ENCODE measurements at regions not wholly inside any gene's neighbourhood (a gene's known extent, or its start where the extent isn't known, plus 50 kb on each side); places are given as distances from the start of the nearest gene placed in this dataset.
"Not testable (repeated sequence)": the region's sequence is repeated elsewhere in the genome, so short reads cannot be mapped to it uniquely, and the experiment has no call there.

DNA sequence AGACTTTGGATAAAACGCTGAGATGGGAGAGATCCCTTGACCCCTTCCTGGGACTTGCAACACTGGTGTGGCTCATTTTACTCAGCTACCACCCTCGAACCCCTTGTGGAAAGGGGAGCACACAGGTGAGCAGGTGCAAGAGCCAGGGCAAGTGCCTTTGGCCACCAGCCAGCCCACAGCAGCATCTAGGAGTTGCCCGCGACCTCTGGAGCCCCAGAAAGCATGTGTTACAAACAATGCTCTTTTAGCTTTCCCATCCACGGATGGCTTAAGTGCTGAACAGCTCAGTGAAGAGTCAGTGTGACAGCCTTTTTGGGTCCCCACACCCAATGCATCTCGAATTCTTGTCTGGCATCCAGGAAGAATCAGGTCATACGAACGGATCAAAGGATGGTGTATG is 197.8 kb downstream of the MEMO1 start:
- DNase-seq (ENCODE audit: low spot score), result no peak

DNA sequence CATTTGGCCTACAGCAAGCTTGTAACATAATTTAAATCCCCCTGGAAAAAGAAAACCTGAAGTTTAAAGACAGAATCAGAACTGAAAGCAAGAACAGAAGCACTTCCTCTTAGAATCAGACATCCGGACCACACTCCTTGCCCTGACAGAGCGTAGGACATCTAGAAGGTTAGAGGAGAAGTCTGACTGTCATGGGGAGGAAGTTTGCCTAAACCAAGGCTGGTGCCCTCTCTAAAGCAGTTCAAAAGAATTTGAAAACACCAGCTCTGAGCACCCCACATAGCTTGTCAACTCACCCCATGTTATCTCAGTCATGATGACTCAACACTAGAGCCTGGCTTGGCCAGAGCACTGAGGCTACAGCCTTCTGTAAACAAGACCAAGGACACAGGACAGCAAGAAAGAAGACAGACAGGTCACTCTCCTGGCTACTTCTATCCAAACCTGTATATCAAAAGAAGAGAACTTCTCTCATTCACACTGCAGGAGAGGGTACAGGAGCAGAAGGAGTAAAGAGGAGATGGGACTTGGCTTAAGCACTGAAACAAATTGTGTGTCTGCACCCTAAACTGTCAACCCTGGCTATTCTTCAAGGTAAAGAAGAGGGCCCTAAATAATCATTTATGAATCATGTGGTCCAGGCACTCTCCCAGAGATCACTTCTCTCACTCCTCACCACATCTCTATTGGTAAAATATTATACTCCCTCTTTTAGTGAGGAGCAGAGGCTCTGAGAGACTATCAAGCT is 198.6 kb downstream of the MEMO1 start:
- DNase-seq (ENCODE audit: low spot score), result no peak

DNA sequence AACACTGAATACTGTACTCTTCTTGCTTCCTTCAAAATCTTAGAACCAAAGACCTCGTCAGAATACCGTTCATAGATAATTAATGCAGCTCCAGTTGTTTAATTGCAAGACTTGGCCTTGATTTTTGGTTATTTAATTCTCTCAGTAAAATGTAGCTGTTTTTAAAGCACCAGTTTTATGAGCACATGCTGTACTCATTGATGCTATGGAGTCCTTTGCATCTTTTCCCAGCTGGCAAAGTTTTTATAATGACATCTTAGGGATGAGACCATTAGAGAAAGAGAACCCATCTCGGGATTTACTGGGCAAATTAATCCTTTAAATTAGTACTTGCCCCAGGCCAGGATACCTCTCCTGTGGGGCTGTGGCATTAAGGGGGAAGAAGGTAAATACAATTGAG is 199.3 kb downstream of the MEMO1 start:
- no peak for DNase-seq (ENCODE audit: low spot score)

DNA sequence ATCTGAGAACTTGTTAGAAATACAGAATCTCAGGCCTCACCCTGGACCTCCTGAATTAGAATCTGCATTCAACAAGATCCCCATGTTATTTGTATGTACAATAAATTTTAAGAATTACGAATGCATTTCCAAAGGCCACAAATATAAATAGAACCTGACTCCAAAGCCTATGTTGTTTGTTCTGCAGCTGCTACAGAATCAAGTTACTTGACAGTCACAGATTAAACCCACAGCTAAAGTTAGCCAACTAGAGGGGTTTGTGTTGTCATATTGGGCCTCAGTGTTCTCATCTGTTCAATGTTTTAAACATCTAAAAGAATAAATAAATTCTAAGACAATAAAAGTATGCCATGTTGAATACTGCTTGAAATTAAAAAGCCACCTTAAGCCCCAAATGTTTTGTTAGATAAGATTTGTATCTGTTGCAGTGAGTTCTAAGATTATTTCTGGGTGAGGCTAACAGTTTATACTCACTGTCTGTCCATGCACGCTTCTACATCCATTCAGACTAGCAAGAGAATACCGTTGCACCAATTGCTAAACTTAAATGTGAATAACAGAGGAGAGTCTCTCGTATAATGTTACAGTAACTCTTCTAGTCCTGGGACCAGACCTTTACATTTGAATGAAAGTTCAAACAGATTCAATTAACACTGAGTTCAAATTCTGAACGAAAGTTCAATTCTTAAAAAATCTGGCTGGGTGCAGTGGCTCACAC is 200.4 kb downstream of the MEMO1 start:
- DNase-seq (ENCODE audit: low spot score), result no peak

DNA sequence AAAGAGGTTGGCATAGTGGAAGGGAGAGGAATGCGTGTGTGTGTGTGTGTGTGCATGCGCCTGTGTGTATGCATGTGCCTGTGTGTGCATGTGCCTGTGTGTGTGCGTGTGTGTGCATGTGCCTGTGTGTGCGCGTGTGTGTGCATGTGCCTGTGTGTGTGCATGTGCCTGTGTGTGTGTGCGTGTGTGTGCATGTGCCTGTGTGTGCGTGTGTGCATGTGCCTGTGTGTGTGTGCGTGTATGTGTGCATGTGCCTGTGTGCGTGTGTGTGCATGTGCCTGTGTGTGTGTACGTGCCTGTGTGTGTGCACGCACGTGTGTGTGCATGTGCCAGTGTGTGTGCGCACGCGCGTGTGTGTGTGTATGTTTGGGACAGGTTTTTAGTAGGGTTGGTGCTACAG is 205.1 kb downstream of the MEMO1 start:
- DNase-seq (ENCODE audit: low spot score), result no peak

DNA sequence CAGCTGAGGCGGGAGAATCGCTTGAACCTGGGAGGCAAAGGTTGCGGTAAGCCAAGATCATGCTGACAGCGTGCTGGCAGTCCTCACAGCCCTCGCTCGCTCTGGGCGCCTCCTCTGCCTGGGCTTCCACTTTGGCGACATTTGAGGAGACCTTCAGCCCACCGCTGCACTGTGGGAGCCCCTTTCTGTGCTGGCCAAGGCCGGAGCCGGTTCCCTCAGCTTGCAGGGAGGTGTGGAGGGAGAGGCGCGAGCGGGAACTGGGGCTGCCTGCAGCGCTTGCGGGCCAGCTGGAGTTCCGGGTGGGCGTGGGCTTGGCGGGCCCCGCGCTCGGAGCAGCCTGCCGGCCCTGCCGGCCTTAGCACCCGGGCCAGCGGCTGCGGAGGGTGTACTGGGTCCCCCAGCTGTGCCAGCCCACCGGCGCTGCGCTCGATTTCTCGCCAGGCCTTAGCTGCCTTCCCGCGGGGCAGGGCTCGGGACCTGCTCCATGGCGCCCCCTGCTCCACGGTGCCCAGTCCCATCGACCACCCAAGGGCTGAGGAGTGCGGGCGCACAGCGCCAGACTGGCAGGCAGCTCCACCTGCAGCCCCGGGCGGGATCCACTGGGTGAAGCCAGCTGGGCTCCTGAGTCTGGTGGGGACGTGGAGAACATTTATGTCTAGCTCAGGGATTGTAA is 207.2 kb downstream of the MEMO1 start:
- not testable (repeated sequence) for DNase-seq (ENCODE audit: low spot score)

DNA sequence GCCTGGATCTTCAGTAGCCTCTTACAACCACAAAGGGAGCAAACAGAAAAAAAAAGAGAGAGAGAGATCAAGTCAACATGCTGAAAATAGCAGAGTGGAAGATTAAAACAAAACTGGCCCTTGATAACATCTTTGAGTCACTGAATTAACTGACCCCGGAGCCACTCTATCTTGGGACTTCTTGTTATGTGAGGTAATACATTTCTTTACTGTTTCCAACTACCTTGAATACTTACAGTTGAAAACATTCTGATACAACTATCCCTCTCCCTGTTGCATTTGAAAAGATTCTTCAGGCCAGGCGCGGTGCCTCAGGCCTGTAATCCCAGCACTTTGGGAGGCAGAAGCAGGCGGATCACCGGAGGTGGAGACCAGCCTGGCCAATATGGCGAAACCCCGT is 208.1 kb downstream of the MEMO1 start:
- DNase-seq (ENCODE audit: low spot score), result no peak

DNA sequence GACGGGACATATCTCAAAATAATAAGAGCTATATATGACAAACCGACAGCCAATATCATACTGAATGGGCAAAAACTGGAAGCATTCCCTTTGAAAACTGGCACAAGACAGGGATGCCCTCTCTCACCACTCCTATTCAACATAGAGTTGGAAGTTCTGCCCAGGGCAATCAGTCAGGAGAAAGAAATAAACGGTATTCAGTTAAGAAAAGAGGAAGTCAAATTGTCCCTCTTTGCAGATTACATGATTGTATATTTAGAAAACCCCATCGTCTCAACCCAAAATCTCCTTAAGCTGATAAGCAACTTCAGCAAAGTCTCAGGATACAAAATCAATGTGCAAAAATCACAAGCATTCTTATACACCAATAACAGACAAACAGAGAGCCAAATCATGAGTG is 211.5 kb downstream of the MEMO1 start:
- not testable (repeated sequence) for DNase-seq (ENCODE audit: low spot score)

DNA sequence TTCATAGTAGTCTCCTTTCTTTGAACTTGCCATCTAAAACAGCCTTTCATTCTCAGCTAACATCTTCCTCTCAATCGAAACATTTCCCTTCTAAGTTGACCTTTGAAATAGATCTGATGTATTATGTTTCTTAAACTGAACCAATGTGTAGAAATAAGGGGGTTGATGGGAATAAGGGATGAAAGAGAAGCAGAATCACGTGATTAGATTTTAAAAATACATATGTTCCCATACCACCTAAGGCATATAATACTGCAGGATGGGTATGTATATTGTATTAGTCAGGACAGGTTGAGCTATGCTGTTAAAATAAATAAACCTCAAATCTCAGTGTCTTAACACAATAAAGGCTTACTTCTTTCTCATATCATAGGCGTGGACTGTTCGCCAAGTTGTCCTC is 207.5 kb upstream of the SRD5A2 start:
- no peak for DNase-seq (ENCODE audit: low spot score)

DNA sequence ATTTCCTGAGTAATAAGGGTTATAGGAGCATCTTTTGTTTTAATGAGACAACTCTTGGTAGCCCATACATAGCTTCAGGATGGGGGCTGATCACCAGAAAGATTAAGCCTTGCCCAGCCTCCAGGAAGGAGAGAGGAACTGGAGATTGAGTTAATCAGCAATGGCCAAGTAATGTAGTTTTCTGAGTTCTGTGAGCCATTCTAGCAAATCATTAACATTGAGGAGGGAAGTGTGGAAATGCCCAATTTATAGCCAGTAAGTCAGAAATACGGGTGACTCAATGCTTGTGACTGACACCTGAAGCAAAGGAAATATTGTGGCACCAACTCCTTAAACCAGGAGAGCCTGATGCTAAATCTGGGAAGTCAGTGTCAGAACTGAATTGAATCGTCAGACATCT is 205.1 kb upstream of the SRD5A2 start:
- no peak for DNase-seq (ENCODE audit: low spot score)

DNA sequence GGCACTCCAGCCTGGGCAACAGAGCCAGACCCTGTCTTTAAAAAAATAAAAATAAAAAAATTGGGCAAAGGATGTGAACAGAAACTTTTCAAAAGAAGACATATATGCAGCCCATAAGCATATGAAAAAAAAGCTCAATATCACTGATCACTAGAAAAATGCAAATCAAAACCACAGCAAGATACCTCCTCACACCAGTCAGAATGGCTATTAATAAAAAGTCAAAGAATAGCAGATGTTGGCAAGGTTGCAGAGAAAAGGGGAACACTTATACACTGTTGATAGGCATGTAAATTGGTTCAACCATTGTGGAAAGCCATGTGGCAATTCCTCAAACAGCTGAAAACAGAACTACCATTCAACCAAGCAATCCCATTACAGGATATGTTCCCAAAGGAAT is 204.1 kb upstream of the SRD5A2 start:
- DNase-seq (ENCODE audit: low spot score), result no peak

DNA sequence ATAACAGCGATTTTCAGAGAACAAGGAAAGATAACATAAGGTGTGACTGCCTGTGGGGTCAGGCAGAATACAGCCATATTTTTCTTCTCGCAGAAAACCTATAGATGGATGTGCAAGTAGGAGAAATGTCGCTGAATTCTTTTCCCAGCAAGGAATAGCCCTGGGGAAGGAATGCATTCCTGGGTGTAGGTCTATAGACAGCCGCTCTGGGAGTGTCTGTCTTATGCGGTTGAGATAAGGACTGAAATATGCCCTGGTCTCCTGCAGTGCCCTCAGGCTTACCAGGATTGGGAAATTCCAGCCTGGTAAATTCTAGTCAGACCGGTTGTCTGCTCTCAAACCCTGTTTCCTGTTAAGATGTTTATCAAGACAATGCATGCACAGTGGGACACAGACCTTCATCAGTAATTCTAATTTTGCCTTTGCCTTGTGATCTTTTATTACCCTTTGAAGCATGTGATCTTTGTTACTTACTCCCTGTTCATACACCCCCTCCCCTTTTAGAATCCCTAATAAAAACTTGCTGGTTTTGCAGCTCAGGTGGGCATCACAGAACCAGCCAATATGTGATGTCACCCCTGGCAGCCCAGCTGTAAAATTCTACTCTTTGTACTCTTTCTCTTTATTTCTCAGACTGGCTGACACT is 202.8 kb upstream of the SRD5A2 start:
- DNase-seq (ENCODE audit: low spot score), result not testable (repeated sequence)

DNA sequence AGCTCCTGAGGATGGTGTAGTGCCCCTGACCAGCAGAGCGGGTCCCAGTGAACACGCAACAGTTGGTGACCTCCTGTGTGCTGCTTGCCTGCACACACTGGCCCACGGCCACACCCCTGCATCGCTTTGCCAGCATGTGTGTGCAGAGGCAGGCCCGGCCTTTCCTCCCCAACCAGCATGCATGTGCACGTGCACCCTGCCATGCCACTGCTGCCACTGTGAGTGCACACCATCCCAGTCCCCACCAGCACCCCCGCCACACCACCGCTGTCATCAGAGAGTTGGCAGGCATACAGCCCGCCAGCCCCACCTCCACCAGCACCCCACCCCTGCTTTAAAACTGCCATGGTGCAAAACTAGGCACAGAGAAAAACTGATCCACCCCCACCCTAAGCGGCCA is 197.4 kb upstream of the SRD5A2 start:
- DNase-seq (ENCODE audit: low spot score), result no peak

DNA sequence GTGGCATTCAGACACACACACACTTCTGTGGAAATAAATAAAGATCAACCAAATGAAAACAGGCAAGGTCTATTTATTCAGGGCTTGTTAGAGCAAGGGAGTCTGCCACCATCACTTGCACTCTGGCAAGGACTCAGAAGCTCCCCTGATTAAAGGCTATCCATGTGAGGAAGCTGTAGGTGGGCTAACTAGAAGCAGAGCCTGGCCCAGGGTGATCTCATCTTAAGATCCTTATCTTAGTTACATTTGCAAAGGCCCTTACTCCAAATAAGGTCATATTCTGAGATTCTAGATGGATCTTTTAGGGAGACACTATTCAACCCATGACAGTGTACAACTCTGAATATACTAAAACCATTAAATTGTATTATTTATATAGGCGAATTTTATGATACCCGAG is 190.0 kb upstream of the SRD5A2 start:
- no peak for DNase-seq (ENCODE audit: low spot score)

DNA sequence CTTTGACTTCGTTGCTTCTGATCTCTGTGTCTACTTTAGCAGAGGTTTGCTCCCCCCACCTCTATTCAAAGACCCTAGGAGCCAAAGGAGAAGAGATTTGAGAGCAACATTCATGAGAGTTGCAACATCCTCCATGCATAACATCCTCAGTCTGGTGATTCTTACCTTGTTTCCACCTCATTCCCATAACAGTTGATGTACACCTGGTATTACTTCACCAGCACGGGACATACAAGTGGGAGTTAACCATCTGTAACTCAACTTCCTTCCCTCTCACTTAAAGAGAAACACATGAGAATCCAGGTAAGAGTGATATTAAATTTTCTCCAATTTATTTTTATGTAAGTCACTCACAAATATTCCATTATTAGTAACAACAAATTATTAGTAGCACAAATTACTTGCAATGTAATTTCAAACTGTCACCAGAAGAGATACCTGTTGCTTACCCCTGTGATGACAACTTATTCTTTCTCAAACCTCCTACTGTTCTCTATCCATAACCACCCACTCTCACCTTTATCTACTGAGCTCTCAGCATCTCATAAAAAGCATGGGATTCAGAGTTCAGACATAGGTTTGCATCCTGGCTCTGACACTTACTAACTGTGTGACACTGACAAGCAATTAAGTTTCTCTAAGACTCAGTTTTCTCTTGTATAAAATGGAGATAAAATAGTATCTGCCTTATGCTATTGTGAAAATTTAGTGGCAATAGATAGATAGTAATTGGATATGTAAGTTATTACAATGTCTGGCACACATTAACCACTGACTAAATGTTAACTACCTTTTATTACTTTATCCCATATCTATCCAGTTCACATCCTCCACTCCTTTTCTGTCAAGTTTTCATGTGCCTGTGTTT is 184.6 kb upstream of the SRD5A2 start:
- DNase-seq (ENCODE audit: low spot score), result no peak

DNA sequence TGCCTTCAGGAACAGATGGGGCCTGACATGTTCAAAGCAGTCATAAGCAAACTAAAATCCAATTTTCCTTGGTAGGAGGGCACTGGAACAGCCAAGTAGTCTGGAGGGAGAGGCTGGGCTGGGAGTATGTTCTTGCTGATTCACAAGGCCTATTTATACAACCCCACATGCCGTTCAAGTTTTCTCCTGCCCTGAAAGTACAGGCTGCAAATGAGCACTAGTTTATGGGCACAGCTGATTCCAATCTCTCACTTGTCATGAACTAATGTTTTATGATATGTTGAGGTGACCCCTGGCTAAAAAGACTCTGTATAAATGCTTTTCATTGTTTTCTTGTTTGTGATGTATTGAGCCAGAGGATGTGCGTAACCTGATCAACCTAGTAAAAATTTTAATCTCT is 183.4 kb upstream of the SRD5A2 start:
- no peak for DNase-seq (ENCODE audit: low spot score)

DNA sequence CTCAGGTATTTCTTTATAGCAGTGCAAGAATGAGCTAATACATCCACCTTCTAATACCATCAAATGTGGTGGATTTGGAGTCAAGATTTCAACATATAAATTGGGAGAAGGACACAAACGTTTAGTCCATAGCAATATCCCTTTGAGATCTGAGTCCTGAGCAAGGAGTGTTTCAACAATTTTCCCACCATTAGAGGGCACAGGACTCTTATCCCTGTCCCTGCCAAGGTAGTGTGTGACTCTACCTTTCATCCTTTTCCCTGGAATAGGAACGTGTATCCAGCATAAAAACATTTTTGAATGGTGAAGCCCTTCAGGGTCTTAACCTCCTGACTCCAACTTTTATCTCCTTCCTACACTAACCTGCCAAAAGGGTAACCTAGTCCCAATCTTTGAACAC is 181.3 kb upstream of the SRD5A2 start:
- no peak for DNase-seq (ENCODE audit: low spot score)

DNA sequence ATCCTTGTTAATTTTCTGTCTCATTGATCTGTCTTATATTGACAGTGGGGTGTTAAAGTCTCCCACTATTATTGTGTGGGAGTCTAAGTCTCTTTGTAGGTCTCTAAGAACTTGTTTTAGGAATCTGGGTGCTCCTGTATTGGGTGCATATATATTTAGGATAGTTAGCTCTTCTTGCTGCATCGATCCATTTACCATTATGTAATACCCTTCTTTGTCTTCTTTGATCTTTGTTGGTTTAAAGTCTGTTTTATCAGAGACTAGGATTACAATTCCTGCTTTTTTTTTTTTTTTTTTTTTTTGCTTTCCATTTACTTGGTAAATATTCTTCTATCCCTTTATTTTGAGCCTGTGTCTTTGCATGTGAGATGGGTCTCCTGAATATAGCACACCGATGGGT is 176.6 kb upstream of the SRD5A2 start:
- DNase-seq (ENCODE audit: low spot score), result not testable (repeated sequence)

DNA sequence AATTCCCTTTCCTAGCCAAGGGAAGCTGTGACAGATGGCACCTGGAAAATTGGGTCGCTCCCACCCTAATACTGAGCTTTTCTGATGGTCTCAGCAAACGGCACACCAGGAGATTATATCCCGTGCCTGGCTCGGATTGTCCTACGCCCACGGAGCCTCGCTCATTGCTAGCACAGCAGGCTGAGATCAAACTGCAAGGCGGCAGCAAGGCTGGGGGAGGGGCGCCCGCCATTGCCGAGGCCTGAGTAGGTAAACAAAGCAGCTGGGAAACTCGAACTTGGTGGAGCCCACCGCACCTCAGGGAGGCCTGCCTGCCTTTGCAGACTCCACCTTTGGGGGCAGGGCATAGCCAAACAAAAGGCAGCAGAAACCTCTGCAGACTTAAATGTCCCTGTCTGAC is 168.0 kb upstream of the SRD5A2 start:
- not testable (repeated sequence) for DNase-seq (ENCODE audit: low spot score)

DNA sequence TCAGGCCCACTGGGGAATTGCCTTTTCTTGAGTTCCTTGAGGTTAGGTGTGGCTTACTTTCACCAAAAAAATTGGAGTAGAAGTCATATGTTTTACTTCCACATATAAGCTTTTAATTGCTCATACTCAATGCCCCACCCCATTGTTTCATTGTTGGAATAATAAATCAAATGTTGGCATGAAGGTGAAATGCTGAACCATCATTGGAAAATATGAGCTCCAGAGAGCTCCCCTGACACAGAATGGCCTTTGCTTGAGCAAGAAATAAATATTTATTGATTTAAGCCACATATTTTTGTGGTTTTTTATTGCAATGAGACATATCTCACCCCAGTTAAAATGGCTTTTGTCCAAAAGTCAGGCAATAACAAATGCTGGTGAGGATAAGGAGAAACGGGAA is 167.3 kb upstream of the SRD5A2 start:
- DNase-seq (ENCODE audit: low spot score), result no peak

DNA sequence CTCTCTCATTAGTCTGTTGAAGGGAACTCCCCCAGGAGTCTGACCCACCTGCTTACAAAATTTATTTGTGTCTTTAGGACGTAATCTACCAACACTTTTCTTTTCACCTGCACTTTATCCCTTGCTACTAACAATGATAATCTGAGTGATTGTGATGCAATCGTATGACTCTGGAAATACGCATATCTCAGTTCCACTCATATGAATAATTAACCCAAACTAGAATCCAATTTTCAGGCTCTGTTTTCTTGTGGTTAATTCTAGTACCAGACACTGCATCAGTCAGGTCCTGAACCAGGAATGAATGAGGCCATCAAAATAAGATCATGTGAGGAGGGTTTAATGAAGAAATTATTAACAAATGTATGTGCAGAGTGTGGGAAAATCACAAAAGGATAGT is 158.4 kb upstream of the SRD5A2 start:
- no peak for DNase-seq (ENCODE audit: low spot score)

All from ecto neural progenitor cell (in vitro differentiated cells).